Brain microvascular endothelial cell (primary cell): ENCODE measurements at regions not wholly inside any gene's neighbourhood (a gene's known extent, or its start where the extent isn't known, plus 50 kb on each side); places are given as distances from the start of the nearest gene placed in this dataset.
"Not testable (repeated sequence)": the region's sequence is repeated elsewhere in the genome, so short reads cannot be mapped to it uniquely, and the experiment has no call there.

Experiments
- DNase-seq: peaks from one replicate; pipeline ENCODE4 v3.0.0-alpha.2; 2020
- H3K27ac ChIP-seq: fragments of 250-450 bp; sonication (Bioruptor Pico); 2 replicates; pipeline ENCODE4 v1.5.1; 2020; ENCODE audit warnings: mild to moderate bottlenecking, moderate library complexity
- H3K27me3 ChIP-seq: fragments of 250-450 bp; sonication (Bioruptor Pico); replicated peaks from 2 replicates; pipeline ENCODE4 v1.5.1; 2020; ENCODE audit warnings: mild to moderate bottlenecking
- H3K36me3 ChIP-seq: fragments of 250-450 bp; sonication (Bioruptor Pico); replicated peaks from 2 replicates; pipeline ENCODE4 v1.5.1; 2020; ENCODE audit warnings: mild to moderate bottlenecking
- H3K4me3 ChIP-seq: 2 replicates; pipeline ENCODE4 v1.5.1; 2011; ENCODE audit warnings: low read depth, mild to moderate bottlenecking, control low read depth, low read length, moderate library complexity
- CTCF ChIP-seq: IDR thresholded peaks from 2 replicates; pipeline ENCODE4 v1.5.1; 2011; ENCODE audit warnings: low read depth, mild to moderate bottlenecking, moderate library complexity, low read length, control low read depth, inconsistent platforms; ENCODE audit errors: missing control alignments
- in situ Hi-C: cut with HindIII; loops from 2 replicates; pipeline ENCODE4 v1.10.0; 2017; ENCODE audit warnings: low sequenced_read_pairs, low pct_ligation_motif_present

GRCh38 chr12:42910656-42911055 is 321.1 kb upstream of the PRICKLE1 start:
- H3K27ac ChIP-seq, result no peak overlapping the region
- H3K4me3 ChIP-seq, result no peak overlapping the region
- in situ Hi-C loops, result no loop called here
- no peaks in the 10 kb centered on the region for H3K36me3 ChIP-seq
- TF ChIP-seq CTCF, result no peak
- H3K27me3 ChIP-seq, result no peaks in the 10 kb centered on the region
- no peak for DNase-seq

- no peak for TF ChIP-seq CTCF
- no peaks in the 10 kb centered on the region for H3K36me3 ChIP-seq
- H3K27ac ChIP-seq, result no peak overlapping the region
- H3K27me3 ChIP-seq, result no peaks in the 10 kb centered on the region
- no peak overlapping the region for H3K4me3 ChIP-seq
- in situ Hi-C loops, result no loop called here
- DNase-seq, result no peak
Measured at GRCh38 chr12:42908712-42909111, 319.2 kb upstream of the PRICKLE1 start.

GRCh38 chr12:42906801-42907200 is 317.3 kb upstream of the PRICKLE1 start:
- H3K4me3 ChIP-seq, H3K36me3 ChIP-seq, DNase-seq, H3K27me3 ChIP-seq, H3K27ac ChIP-seq, in situ Hi-C loops: not testable (repeated sequence)

- DNase-seq, result no peak
- no peaks in the 10 kb centered on the region for H3K27me3 ChIP-seq
- in situ Hi-C loops, result no loop called here
- no peak overlapping the region for H3K27ac ChIP-seq
- no peak overlapping the region for H3K4me3 ChIP-seq
- TF ChIP-seq CTCF, result no peak
- no peaks in the 10 kb centered on the region for H3K36me3 ChIP-seq
Measured at GRCh38 chr12:42905419-42905705, 315.8 kb upstream of the PRICKLE1 start.

GRCh38 chr12:42904683-42905418 is 315.3 kb upstream of the PRICKLE1 start:
- in situ Hi-C loops, result no loop called here
- no peak for TF ChIP-seq CTCF
- Histone ChIP-seq H3K27ac (no peak overlapping the region), H3K27me3 (no peaks in the 10 kb centered on the region), H3K4me3 (no peak overlapping the region), H3K36me3 (no peaks in the 10 kb centered on the region)
- no peak for DNase-seq

GRCh38 chr12:42903736-42904135 is 314.2 kb upstream of the PRICKLE1 start:
- Histone ChIP-seq H3K27me3 (no peaks in the 10 kb centered on the region), H3K4me3 (no peak overlapping the region), H3K36me3 (no peaks in the 10 kb centered on the region), H3K27ac (no peak overlapping the region)
- in situ Hi-C loops, result no loop called here
- no peak for TF ChIP-seq CTCF
- DNase-seq, result no peak
